Ectodermal cell (in vitro differentiated cells): ENCODE measurements at regions not wholly inside any gene's neighbourhood (a gene's known extent, or its start where the extent isn't known, plus 50 kb on each side); places are given as distances from the start of the nearest gene placed in this dataset.
A peak's percentile ranks its signal among the peaks of the same experiment; 100 is the strongest.

Experiments
- H3K27ac ChIP-seq: 2 replicates; pipeline ENCODE4 v1.7.0; 2013; ENCODE audit warnings: mild to moderate bottlenecking, low read depth, low read length; ENCODE audit not compliant: insufficient read depth, poor library complexity, severe bottlenecking
- H3K27me3 ChIP-seq: 2 replicates; pipeline ENCODE4 v1.7.0; 2013; ENCODE audit warnings: mild to moderate bottlenecking, low read length; ENCODE audit not compliant: insufficient read depth, control insufficient read depth, poor library complexity, severe bottlenecking
- H3K36me3 ChIP-seq: one replicate; pipeline ENCODE4 v1.7.0; 2013; ENCODE audit warnings: low read length; ENCODE audit not compliant: control insufficient read depth, insufficient read depth
- H3K4me1 ChIP-seq: one replicate; pipeline ENCODE4 v1.7.0; 2013; ENCODE audit warnings: low read length; ENCODE audit not compliant: control insufficient read depth, insufficient read depth
- H3K4me3 ChIP-seq: 2 replicates; pipeline ENCODE4 v1.7.0; 2013; ENCODE audit warnings: low read depth, low read length, control low read depth; ENCODE audit not compliant: insufficient read depth
- H3K9me3 ChIP-seq: 2 replicates; pipeline ENCODE4 v1.7.0; 2013; ENCODE audit warnings: mild to moderate bottlenecking, low read length, moderate library complexity; ENCODE audit not compliant: control insufficient read depth
- WGBS, 2 experiments: methylation state at CpG; one replicate each; pipeline ENCODE4 v1.1.7; 2013; ENCODE audit warnings: missing lambda C conversion rate in 2 of 2; 5-methylcytosine and 5-hydroxymethylcytosine counted together

DNA sequence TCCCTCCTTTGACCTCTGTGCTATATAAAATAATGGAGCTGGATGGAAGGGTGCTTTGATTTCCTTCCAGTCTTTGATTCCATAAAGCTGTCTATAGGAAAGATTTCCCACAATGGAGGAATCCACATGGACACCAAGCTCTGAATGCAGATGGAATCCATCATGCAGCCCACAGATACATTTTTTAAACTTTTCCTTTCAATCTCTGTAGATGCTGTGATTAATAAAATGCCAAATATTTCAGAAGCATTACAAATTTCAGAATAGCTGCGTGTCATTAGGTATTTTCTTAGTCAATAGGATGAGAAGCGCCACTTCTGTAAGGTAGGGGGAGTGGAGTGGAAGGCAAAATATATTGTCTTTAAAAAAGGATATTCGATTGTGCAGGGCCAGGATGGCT, 489.0 kb downstream of the NTRK3 start:
- H3K27me3 ChIP-seq = no peaks in the 10 kb centered on the region
- 96 to 99% methylated on average over 3 of the region's 3 CpGs for WGBS, 2 experiments
- H3K4me1 ChIP-seq = peaks cover 14% of the 10 kb centered on the region
- no peaks in the 10 kb centered on the region for H3K9me3 ChIP-seq
- H3K27ac ChIP-seq = no peak overlapping the region
- no peak overlapping the region for H3K4me3 ChIP-seq
- no peaks in the 10 kb centered on the region for H3K36me3 ChIP-seq

DNA sequence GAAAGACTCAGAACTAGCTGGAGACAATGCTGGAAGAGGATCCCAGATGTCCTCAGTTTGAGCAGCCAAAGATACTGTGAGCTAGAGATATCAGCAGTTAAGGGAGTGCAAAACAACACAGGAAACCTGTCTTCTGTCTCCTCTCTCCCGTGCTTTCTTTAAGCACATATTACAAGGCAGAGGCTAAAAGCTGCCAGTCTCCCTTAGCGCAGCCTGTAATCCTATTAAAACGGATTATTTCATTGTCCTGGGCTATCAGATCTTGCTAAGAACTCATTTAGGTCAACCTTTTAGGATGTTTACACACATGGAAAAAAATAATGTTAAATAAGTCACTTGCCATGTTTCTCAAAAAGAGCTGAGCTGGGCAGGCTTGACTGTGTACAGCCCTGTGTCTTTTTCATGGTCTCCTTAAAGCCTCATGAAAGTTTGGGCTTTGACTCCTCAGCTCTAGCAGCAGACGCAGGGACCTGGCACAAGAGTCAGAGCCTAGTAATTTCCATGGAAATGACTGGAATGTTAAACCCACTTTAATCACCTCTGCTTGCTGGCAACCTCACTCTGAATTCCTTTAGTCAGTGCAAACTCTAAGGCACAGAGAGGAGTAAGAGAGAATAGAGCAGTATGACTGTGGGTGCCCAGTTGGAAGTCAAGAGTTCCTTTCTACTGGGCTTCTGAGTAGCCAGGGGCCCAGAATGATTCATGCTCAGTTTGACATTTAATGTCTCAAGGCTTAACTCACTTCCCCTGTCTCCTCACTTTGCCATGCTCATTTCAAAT, 491.9 kb downstream of the NTRK3 start:
- H3K27ac ChIP-seq = peak overlapping the region; percentile 94

DNA sequence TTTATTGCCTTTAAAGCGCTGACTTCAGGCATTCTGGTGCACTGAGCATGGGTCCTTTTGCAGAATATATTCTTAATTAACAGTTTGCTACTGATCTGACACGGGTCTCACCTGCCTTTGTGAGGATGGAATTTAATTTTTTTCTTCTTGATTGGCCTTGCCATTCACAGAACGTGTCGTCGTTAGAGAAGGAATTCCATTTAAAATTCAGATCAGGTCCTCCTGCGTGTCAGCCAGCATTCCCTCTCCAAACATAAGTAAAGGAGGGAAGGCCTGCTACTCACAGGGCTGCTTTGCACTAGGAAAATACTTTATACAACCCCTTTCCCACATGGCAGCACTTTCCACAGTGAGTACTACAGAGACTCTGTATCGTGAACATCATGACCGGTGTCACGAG, 492.7 kb downstream of the NTRK3 start:
- H3K4me3 ChIP-seq = no peak overlapping the region
- peak overlapping the region; percentile 94 for H3K27ac ChIP-seq
- no peaks in the 10 kb centered on the region for H3K9me3 ChIP-seq
- WGBS, 2 experiments = 77 to 80% methylated on average over 9 of the region's 9 CpGs
- no peaks in the 10 kb centered on the region for H3K36me3 ChIP-seq
- peaks cover 14% of the 10 kb centered on the region for H3K4me1 ChIP-seq
- no peaks in the 10 kb centered on the region for H3K27me3 ChIP-seq

More for the DNA sequence above, 491.9 kb downstream of the NTRK3 start:
- Histone ChIP-seq H3K36me3 (no peaks in the 10 kb centered on the region), H3K4me3 (no peak overlapping the region), H3K4me1 (peaks cover 14% of the 10 kb centered on the region), H3K9me3 (no peaks in the 10 kb centered on the region), H3K27me3 (no peaks in the 10 kb centered on the region)
- WGBS, 2 experiments = 40 to 47% methylated on average over 4 of the region's 4 CpGs

DNA sequence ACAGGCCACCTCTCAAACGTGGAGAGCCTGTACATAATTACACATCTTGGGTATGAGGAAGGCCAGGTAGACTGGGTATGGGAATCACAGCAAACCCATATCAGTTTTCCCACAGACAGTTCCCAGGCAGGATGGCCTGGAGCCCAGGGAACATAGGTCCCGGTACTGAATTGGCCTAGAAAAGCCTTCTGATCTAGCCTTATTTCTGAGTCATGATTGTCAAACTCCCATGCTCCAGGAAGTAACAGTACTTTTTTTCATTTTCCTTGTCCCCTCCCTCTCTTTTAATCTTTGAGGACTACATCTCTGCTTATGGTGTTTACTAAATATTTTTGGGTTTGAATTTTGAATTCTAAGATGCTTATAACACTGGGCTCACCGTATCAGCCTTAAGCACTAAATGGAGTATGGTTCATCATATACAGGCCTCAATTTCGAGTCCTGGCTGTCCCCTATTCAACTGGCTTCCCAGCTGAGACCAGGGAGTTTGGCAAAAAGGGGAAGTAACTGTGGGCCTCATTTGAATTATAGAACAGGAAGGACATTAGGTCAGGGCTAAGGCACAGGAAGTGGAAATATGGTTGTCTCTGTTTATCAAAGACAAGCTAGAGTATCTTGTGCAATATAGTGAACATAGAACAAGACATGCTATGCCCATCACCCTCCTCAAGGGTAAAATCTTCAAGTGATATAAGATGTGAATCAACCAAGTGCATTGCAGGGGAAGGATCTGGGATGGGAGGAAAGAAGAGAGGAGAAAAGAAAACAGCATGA, 494.6 kb downstream of the NTRK3 start:
- Histone ChIP-seq H3K4me3 (no peak overlapping the region), H3K36me3 (no peaks in the 10 kb centered on the region), H3K4me1 (peaks cover 14% of the 10 kb centered on the region), H3K27ac (no peak overlapping the region), H3K27me3 (no peaks in the 10 kb centered on the region), H3K9me3 (no peaks in the 10 kb centered on the region)
- WGBS, 2 experiments = 97% methylated on average over 4 of the region's 4 CpGs

DNA sequence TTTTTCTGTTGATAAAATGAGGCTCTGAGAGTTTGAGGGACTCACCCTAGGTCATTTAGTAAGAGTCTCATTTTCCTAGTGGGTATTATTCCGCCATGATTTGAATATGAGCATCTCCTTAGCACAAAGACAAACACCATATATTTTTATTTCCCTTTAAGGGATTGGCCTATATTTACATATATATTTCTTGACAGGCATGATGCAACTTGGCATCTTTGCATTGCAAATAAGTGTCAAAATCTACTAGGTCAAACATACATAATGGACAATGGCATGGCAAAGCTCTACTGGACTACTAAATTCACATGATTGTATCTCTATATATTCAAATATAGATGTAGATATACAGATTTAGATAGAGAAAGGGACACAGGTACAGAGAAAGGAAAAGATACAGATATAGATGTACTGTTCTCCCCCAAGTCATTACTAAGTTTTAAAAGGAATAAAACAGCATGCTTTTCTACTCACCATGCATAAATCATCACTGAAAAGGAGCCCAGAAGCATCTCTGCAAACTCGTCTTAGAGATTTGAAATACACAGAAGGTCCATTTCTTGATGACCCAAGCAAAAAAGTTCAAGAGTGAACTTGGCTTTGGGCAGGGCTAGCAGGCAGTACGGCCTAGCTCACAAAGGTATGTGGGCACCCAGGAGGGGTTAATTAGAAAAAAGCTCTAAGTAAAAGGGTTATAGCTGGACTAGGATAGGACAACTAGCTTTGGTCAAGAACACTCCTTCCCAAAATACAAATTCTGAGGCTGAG, 495.8 kb downstream of the NTRK3 start:
- H3K4me1 ChIP-seq = peaks cover 14% of the 10 kb centered on the region
- H3K4me3 ChIP-seq = no peak overlapping the region
- H3K27me3 ChIP-seq = no peaks in the 10 kb centered on the region
- H3K9me3 ChIP-seq = no peaks in the 10 kb centered on the region
- 85 to 94% methylated on average over 2 to 3 of the region's 3 CpGs for WGBS, 2 experiments
- no peaks in the 10 kb centered on the region for H3K36me3 ChIP-seq
- no peak overlapping the region for H3K27ac ChIP-seq

DNA sequence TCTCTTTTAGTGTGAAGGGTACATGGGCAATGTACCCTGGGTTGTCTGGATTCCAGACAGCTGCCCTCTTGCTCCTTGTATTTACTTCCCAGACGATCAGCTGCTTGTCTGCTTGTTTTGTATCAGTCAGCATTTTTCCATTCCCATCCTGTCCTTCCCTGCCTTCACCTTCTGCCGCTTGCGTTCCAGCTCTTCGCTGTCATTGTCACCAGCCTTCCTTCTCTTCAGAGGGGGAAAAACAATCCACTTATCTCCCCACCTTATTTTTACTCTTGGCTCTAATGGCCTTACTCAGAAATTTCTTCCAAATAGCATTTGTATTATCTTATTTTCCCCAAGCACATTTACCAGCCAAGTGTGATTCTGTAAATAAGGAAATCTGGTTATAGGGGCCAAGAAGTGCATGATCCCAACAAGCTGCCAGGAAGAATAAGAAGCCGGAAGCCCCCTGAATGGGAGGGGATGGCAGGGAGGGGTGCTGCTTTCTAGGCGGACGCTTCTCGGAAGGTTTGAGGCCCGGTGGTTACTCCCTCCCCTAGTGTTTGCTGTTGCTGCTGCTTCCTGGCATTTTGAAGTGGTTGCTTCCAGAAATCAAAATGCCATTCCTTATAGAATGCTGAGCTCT, 497.6 kb downstream of the NTRK3 start:
- WGBS, 2 experiments = 89 to 92% methylated on average over 9 of the region's 9 CpGs
- no peak overlapping the region for H3K4me3 ChIP-seq

DNA sequence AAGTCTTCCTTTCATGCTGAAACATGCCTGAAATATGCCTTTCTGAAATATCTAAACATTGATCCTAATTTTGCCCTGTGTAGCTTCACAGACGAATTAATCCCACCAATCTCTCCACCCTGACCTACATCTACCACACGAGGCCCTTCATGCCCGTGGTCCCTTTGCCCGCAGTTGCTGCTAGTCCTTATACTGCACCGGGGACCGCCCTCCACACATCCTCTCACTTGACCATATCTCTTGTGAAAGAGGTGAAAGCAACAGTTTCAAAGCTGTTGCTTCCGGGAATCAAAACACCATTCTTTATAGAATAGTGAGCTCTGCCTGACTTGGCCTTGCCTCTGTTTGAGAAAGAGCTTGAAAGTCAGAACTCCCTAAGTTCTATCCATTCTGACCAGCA, 499.5 kb downstream of the NTRK3 start:
- Histone ChIP-seq H3K4me3 (no peak overlapping the region), H3K36me3 (no peaks in the 10 kb centered on the region), H3K27ac (no peak overlapping the region), H3K4me1 (no peaks in the 10 kb centered on the region), H3K9me3 (no peaks in the 10 kb centered on the region), H3K27me3 (no peaks in the 10 kb centered on the region)
- 89 to 93% methylated on average over 7 of the region's 7 CpGs for WGBS, 2 experiments

More for the DNA sequence above, 497.6 kb downstream of the NTRK3 start:
- H3K36me3 ChIP-seq = no peaks in the 10 kb centered on the region
- peaks cover 3% of the 10 kb centered on the region for H3K4me1 ChIP-seq
- H3K27ac ChIP-seq = no peak overlapping the region
- no peaks in the 10 kb centered on the region for H3K9me3 ChIP-seq
- H3K27me3 ChIP-seq = no peaks in the 10 kb centered on the region

DNA sequence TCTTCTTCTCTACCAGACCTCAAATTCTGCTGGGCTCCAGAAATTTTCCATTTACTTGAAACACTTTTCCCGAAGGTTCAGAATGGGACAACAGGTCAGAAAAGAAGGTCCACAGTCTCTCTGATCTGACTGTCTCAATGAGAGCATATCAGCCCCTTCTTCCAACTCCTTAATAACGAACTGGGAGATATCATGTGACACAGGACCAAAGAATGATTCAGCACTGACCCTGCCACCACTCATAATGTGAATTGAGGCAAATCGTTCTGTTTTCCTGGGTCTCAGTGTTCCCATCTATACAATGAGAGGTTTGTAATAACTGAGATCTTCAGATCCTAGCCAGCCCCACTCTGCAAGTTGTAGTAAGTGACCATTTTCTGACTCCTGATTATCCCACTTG, 500.5 kb downstream of the NTRK3 start:
- WGBS, 2 experiments = 90 to 92% methylated on average over 3 of the region's 3 CpGs
- no peaks in the 10 kb centered on the region for H3K9me3 ChIP-seq
- H3K4me3 ChIP-seq = no peak overlapping the region
- no peaks in the 10 kb centered on the region for H3K27me3 ChIP-seq
- no peaks in the 10 kb centered on the region for H3K4me1 ChIP-seq
- H3K36me3 ChIP-seq = no peaks in the 10 kb centered on the region
- no peak overlapping the region for H3K27ac ChIP-seq

DNA sequence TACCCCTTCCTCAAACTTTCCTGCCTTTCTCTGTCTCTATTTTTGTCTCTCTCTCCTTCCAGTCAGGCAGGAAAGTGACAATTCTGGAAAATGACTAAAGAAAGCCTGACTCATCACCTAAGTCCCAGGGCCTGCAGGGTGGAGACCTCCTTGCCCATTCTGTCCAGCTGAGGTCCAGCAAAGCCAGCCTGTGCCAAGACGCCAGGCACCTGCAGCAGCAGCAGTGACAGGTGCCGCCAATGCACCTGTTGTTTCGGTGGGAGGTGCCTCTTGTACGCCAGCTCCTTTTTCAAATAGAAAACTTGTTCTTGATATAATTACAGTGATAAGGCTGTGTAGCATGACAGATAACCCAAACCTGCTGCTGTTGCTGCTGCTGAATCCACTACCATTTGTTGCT, 501.3 kb downstream of the NTRK3 start:
- Histone ChIP-seq H3K27me3 (no peaks in the 10 kb centered on the region), H3K4me1 (no peaks in the 10 kb centered on the region), H3K9me3 (no peaks in the 10 kb centered on the region), H3K36me3 (no peaks in the 10 kb centered on the region), H3K4me3 (no peak overlapping the region), H3K27ac (no peak overlapping the region)
- WGBS, 2 experiments = 92 to 98% methylated on average over 4 of the region's 4 CpGs
